SJSA1 (cell line): ENCODE measurements at regions not wholly inside any gene's neighbourhood (a gene's known extent, or its start where the extent isn't known, plus 50 kb on each side); places are given as distances from the start of the nearest gene placed in this dataset.
"Not testable (repeated sequence)": the region's sequence is repeated elsewhere in the genome, so short reads cannot be mapped to it uniquely, and the experiment has no call there.

ENCODE experiments used
- DNase-seq, 2 experiments: peaks; one replicate each; pipeline ENCODE4 v3.0.0-alpha.2; 2015 to 2020; ENCODE audit warnings: low spot score in 2 of 2, low read depth in 1 of 2
- H3K27ac ChIP-seq: fragments of 250-450 bp; sonication (Bioruptor Pico); 2 replicates; pipeline ENCODE4 v1.5.1; 2020; ENCODE audit warnings: mild to moderate bottlenecking, moderate library complexity
- H3K27me3 ChIP-seq: fragments of 250-450 bp; sonication (Bioruptor Pico); replicated peaks from 2 replicates; pipeline ENCODE4 v1.5.1; 2020; ENCODE audit warnings: mild to moderate bottlenecking, moderate library complexity
- H3K36me3 ChIP-seq: fragments of 250-450 bp; sonication (Bioruptor Pico); 2 replicates; pipeline ENCODE4 v1.5.1; 2020; ENCODE audit warnings: mild to moderate bottlenecking
- H3K4me1 ChIP-seq: fragments of 250-450 bp; sonication (Bioruptor Pico); replicated peaks from 2 replicates; pipeline ENCODE4 v1.6.1; 2021; ENCODE audit warnings: mild to moderate bottlenecking
- H3K4me3 ChIP-seq: fragments of 250-450 bp; sonication (Bioruptor Pico); 2 replicates; pipeline ENCODE4 v1.5.1; 2020; ENCODE audit warnings: mild to moderate bottlenecking
- H3K9me3 ChIP-seq: fragments of 250-450 bp; sonication (Bioruptor Pico); replicated peaks from 2 replicates; pipeline ENCODE4 v1.5.1; 2020; ENCODE audit warnings: mild to moderate bottlenecking

DNA sequence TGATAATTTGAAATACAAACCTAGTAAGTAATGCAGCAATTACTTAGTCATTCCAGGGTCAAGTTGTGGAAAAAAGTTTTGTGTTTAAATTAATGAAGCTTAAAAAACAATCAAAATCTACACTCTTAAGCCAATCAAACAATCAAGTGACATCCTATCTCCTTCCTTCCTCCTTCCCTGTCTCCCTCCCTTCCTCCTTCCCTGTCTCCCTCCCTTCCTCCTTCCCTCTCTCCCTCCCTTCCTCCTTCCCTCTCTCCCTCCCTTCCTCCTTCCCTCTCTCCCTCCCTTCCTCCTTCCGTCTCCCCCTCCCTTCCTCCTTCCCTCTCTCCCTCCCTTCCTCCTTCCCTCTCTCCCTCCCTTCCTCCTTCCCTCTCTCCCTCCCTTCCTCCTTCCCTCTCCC is 111.4 kb upstream of the RBPJ start:
- H3K36me3 ChIP-seq, DNase-seq, H3K4me1 ChIP-seq, H3K27ac ChIP-seq, H3K4me3 ChIP-seq, H3K9me3 ChIP-seq, H3K27me3 ChIP-seq: not testable (repeated sequence)

DNA sequence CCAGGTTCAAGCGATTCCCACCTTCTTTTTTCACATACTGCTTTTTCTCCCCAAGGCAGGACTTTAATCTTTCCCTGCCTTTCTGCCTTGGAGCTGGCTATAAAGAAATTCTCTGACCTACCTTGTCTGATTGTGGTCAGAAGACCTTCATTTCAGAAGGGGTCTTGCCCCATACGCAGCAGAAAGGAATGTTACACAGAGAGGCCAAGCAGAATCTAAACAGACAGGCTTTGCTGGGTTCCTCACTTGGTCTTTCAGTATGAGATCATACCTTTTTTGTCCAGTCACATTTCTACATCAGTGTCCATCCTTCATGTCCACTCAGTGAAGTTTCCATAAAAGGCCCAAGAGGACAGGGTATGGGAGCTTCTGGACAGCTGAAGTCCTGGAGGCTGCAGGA is 108.3 kb upstream of the RBPJ start:
- Histone ChIP-seq H3K27ac (no peak overlapping the region), H3K4me1 (no peaks in the 10 kb centered on the region), H3K27me3 (no peaks in the 10 kb centered on the region), H3K9me3 (no peaks in the 10 kb centered on the region), H3K36me3 (no peaks in the 10 kb centered on the region), H3K4me3 (no peak overlapping the region)
- DNase-seq = no peak

DNA sequence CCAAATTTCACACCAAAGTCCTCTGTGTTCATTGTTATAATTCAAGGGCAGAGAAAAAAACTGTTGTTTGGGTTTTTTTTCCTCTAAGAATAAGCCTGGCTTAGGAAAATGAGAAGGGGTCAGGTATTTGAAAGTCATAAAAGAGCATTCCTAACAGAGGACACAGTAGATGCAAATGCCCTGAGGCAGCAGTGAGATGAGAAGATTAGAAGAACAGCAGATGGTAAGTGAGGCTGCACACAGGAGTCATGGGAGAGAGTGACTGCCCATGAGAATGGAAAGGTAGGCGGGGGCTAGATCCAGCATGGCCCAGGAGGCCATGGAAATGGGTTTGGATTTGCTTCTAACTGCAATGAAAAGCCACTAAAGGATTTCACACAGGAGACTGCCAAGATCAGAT is 107.5 kb upstream of the RBPJ start:
- Histone ChIP-seq H3K4me3 (no peak overlapping the region), H3K27ac (no peak overlapping the region), H3K27me3 (no peaks in the 10 kb centered on the region), H3K9me3 (no peaks in the 10 kb centered on the region), H3K36me3 (no peaks in the 10 kb centered on the region), H3K4me1 (no peaks in the 10 kb centered on the region)
- no peak for DNase-seq

DNA sequence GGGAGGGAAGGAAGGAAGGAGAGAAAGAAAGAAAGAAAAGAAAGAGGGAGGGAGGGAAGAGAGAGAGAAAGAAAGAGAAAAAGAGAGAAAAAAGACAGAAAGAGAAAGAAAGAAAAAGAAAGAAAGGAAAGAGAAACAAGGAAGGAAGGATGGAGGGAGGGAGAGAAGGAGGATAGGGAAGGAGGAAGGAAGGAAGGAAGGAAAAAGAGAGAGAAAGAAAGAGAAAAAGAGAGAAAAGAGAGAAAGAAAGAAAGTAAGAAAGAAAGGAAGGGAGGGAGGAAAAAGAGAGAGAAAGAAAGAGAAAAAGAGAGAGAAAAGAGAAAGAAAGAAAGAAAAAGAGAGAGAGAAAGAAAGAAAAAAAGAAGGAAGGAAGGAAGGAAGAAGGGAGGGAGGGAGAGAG is 105.8 kb upstream of the RBPJ start:
- H3K36me3 ChIP-seq = no peaks in the 10 kb centered on the region
- no peaks in the 10 kb centered on the region for H3K9me3 ChIP-seq
- H3K27ac ChIP-seq = no peak overlapping the region
- H3K27me3 ChIP-seq = no peaks in the 10 kb centered on the region
- DNase-seq = no peak
- H3K4me1 ChIP-seq = no peaks in the 10 kb centered on the region
- H3K4me3 ChIP-seq = no peak overlapping the region

DNA sequence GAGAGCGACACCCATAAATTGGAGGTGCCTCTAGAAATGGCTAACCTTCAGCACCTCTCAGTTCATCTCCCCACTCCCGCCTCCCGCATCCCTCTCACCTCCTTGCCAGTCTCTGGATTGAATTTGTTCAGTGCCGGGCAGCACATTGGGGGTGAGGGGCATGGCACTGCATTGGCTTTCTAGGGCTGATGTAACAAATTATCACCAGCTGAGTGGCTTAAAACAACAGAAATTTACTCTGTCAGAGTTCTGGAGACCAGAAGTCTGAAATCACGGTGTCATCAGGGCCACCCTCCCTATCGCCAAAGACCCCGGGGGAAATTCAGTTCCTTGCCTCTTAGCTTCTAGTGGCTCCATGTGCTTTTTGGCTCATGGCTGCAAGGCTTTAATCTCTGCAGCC is 105.1 kb upstream of the RBPJ start:
- Histone ChIP-seq H3K36me3 (no peaks in the 10 kb centered on the region), H3K4me1 (peaks cover 4% of the 10 kb centered on the region), H3K4me3 (no peak overlapping the region), H3K9me3 (no peaks in the 10 kb centered on the region), H3K27ac (no peak overlapping the region), H3K27me3 (no peaks in the 10 kb centered on the region)
- no peak for DNase-seq

DNA sequence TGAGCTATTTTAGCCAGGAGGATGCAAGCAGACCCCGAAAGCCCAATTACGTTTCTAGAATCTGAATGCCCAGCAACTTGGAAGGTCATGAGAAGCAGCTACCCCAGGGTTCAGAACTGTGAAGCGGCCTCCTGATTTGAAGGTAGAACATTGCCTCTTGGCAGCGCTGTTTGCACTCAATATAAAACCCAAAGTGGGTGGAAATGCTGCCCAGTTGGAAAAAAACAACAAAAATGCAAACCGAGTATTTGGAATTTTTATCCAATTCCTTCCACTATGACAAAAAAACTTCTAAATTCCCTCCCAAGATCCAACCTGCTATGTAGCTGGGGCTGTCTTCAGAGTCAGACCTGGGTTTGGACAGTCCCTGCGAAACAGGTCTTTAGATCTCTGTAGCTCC is 103.3 kb upstream of the RBPJ start:
- DNase-seq = no peak
- H3K4me3 ChIP-seq = no peak overlapping the region
- H3K36me3 ChIP-seq = no peaks in the 10 kb centered on the region
- no peaks in the 10 kb centered on the region for H3K9me3 ChIP-seq
- no peaks in the 10 kb centered on the region for H3K27me3 ChIP-seq
- H3K4me1 ChIP-seq = peaks cover 19% of the 10 kb centered on the region
- no peak overlapping the region for H3K27ac ChIP-seq

DNA sequence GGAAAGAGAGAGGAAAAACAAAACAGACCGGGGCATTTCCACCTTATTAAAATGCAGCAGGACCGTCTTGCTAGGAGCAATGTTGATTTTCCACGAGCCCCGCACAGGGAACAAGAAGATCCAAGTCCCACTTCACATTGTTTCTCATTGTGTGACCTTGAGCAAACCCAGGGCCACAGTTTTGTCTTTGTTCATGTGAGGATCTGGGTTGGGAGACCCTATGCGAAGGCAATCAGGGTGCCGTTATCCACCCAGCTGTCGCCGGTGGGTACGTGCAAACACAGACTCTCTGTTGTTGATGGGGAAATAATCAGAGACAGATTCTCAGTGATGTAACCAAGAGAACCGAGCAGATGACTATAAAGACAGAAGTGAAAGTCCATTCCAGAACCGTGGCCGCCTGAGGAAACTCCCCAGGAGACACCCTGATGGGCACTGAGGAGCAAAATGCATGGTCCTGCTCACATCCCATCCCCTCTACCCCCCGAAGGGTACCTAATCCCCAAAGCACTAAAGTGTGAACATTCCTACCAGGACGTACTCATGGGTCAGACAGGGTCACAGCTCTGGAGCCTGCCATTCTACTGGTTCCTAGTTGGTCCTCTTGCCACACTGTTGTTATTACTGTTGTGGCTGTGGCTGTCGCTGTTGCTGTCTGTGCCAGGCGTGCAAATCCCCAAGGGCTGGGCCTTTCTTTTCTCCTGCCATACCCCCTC is 102.7 kb upstream of the RBPJ start:
- Histone ChIP-seq H3K27ac (no peak overlapping the region), H3K36me3 (no peaks in the 10 kb centered on the region), H3K9me3 (no peaks in the 10 kb centered on the region), H3K27me3 (no peaks in the 10 kb centered on the region), H3K4me3 (no peak overlapping the region), H3K4me1 (peaks cover 19% of the 10 kb centered on the region)
- no peak for DNase-seq

DNA sequence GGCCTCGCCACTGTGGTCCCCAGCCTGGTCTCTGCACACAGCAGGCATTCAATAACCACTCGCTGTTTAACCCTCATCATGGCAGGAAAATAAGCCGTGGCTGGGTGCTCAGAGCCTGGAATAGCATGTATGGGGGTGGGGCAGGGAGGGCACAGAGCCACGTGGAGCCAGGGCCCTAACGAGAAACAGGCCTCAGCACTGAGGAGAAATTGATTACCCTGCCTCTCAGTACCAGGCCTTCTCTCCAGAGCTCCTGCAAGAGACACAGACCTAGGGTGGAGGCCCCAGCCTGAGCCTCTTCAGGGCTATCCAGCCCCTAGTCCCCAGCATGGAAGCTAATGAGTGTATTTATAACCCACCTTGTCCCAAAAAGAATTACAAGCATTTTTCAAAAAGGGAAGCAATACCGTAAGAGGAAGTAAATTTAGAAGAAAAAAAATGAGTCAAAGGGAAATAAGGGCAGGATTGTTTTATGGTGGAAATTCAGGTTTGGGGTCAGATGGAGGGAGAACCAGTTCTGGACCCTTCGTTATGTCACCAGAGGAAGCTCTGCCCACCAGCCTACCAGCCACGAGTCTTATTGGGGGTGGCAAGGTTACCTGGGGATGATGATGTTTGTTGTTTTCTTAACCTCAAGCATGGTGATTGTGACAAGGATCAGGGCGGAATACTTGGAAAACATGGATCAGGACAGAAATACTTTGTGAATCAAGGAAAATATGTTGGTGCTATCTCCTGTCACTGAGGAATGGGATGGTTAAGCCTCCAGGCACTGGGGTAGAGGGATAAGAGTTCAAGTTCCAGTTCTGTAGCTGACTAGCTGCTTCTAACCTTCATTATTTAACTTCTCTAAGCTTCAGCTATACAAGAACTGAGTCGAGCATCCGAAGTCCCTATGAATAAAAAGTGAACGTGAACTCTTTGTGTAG is 101.9 kb upstream of the RBPJ start:
- DNase-seq = no peak
- H3K4me1 ChIP-seq = peaks cover 23% of the 10 kb centered on the region
- H3K27me3 ChIP-seq = no peaks in the 10 kb centered on the region
- no peaks in the 10 kb centered on the region for H3K36me3 ChIP-seq
- H3K27ac ChIP-seq = no peak overlapping the region
- H3K9me3 ChIP-seq = no peaks in the 10 kb centered on the region
- H3K4me3 ChIP-seq = no peak overlapping the region

DNA sequence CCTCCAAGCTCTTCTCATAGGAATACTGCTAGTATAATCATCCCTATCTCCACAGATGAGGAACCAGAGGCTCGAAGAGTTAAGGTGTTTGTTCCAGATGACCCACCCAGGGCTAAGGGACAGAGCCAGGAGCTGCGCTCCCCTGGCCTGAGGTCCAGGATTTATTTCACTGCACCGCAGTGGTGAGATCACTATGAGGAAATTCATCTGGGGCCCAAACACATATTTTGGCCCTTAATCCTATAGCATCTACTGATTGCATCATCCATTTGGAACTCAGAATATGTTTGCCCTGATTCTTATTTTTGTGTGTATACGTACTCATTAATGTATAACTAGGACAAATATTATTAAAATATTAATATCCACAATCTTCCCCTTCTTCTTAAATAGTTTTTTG is 100.1 kb upstream of the RBPJ start:
- Histone ChIP-seq H3K9me3 (no peaks in the 10 kb centered on the region), H3K27me3 (no peaks in the 10 kb centered on the region), H3K4me1 (peaks cover 23% of the 10 kb centered on the region), H3K4me3 (no peak overlapping the region), H3K27ac (peak overlapping the region; percentile 91), H3K36me3 (no peaks in the 10 kb centered on the region)
- DNase-seq = no peak

DNA sequence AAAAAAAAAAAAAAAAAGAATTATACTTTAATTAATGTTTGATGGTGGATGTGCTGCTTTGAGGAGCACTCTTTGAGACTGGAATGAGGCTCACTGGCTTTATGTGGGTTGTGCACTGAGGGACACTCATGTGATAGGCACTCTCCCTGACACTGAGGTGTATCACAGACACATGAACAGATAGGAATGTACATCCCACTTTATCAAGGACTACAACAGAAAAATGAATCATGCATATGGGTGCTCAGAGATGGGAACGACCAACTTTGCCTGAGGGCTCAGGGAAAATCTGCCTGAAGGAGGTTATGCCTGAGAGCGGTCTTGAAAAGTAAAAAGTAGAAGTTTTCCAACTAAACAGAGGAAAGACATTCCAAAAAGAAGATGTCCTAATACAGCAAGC is 97.7 kb upstream of the RBPJ start:
- Histone ChIP-seq H3K27me3 (no peaks in the 10 kb centered on the region), H3K4me3 (no peak overlapping the region), H3K36me3 (no peaks in the 10 kb centered on the region), H3K9me3 (no peaks in the 10 kb centered on the region), H3K27ac (no peak overlapping the region; the same call in 1 of the 2 replicates), H3K4me1 (peaks cover 23% of the 10 kb centered on the region)
- DNase-seq = peak; percentile 7 to 37

DNA sequence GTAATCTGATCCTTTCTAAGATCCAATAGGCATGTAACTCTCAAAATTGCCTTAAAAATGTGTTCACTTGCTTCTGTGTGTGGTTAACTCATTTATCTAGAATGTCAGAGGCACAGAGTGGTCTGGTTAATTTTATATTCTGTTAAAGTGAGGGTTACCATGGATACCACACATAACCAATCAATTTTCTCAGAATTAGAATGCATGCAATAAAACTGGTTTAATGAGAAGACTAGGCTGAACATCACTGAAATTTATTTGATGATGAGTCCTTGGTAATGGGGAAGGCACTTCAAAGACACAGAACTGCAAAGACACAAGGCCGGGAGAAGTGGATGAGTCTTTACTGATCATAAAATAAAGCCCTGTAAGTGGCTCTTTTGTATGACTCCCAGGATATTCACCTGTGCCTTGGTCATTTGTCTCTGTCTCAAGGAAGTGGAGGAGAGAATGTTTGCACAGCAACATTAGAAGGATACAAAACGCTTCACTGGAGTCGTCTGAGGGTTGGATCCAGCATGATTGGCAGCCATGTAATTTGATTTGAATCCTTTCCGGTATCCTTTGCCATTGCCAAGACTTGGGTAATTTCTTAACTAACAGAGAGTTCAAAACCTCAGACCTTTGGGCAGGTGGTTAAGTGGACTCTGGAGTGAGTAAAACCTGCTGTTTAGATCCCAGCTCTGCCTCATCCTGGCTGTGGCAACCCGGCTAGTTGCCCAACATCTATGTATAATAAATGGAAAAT is 94.0 kb upstream of the RBPJ start:
- Histone ChIP-seq H3K27ac (no peak overlapping the region), H3K4me1 (peaks cover 8% of the 10 kb centered on the region), H3K27me3 (no peaks in the 10 kb centered on the region), H3K4me3 (no peak overlapping the region), H3K9me3 (no peaks in the 10 kb centered on the region), H3K36me3 (no peaks in the 10 kb centered on the region)
- DNase-seq = no peak

DNA sequence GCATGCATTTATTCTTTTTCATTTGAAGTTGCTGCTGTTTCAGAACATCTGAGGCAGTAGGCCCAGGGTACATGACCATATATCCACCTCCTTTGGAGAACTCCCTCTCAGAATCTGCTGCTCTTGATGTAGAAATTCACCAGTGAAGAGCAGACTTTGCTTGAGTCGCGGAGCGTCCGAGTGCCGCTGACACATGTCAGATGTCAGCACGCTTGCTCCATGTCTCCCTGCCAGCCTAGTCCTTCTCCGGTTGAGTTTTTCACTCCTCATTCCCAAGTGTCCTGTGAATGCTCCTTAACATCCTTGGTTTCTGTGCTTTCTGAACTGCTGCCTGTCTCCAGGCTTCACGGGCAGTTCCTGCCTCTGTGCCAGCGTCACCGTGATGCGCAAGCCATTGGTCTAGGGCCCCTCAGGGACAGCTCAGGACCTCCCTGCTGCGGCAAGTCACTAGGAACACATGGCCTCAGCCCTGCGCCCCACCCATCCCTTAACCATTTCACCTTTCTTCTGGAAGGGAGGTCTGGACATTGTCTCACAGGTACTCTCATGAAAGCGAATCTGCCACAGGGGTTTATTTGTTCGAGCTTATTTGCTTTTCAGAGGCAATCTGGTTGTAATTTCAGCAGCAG is 93.1 kb upstream of the RBPJ start:
- Histone ChIP-seq H3K27me3 (no peaks in the 10 kb centered on the region), H3K4me1 (0 out of 2 replicates have a peak, but pooled peaks cover 4% of the 10 kb centered on the region), H3K36me3 (no peaks in the 10 kb centered on the region), H3K4me3 (no peak overlapping the region), H3K27ac (no peak overlapping the region), H3K9me3 (no peaks in the 10 kb centered on the region)
- no peak for DNase-seq

DNA sequence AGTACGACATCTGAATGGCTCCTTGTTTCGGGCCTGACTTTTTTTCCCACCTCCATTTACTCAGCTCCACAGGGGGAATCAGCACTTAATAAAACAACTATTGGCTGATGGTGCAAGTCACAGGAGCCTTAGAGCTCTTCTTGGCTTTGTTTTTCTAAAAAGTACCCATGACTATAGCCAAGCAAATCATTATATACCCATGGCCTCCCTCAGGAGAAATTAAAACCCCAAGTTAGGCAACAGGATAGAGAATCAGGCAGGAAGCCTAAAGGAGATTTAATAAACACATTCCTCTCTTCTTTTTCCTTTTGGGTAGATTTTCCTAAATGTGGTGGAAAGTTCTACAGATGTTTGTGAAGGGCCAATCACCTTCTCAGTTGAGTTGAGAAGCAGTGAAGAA is 91.9 kb upstream of the RBPJ start:
- no peak overlapping the region for H3K4me3 ChIP-seq
- H3K27me3 ChIP-seq = no peaks in the 10 kb centered on the region
- no peaks in the 10 kb centered on the region for H3K9me3 ChIP-seq
- no peaks in the 10 kb centered on the region for H3K36me3 ChIP-seq
- no peaks in the 10 kb centered on the region for H3K4me1 ChIP-seq
- H3K27ac ChIP-seq = no peak overlapping the region
- no peak for DNase-seq
